GM19023 (cell line): ENCODE measurements at regions not wholly inside any gene's neighbourhood (a gene's known extent, or its start where the extent isn't known, plus 50 kb on each side); places are given as distances from the start of the nearest gene placed in this dataset.

Source experiments
- ATAC-seq: cut with Tn5 transposase; IDR thresholded peaks from one replicate; pipeline ENCODE4 v1.9.1; 2021; ENCODE audit warnings: mild to moderate bottlenecking, moderate library complexity; ENCODE audit not compliant: unreplicated experiment

DNA sequence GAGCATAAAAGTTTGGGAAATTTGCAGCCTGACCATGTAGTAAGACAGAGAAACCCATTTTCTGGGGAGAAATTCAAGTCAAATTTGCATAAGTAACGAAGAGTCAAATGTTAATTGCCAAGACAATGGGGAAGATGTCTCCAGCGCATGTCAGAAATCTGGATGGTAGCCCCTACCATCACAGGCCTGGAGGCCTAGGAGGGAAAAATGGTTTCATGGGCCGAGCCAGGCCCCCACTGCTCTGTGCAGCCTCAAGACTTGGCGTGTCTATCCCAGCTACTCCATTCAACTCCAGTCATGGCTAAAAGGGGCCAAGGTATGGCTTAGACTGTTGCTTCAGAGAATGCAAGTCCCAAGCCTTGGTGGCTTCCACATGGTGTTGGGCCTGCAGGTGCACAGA is 269.8 kb downstream of the RFC3 start:
- no peak for ATAC-seq

DNA sequence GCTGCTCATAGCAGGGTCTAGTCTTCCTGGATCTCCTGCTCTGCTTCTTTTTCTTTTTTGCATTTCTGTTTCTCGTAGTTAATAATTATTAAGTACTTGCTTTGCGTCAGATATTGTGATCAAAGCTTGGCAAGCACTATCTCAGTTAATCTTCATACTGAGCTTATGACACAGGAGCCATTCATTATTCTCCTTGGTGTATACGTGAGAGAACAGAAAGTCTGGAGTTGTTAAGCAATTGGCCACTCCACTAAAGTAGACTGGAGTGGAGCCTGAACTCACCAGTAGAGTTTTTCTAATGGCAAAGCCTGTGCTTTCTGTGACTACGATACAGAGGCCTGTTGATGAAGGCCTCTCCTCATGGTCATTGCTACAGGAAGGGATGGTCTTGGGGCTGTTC is 285.9 kb downstream of the RFC3 start:
- ATAC-seq = no peak

DNA sequence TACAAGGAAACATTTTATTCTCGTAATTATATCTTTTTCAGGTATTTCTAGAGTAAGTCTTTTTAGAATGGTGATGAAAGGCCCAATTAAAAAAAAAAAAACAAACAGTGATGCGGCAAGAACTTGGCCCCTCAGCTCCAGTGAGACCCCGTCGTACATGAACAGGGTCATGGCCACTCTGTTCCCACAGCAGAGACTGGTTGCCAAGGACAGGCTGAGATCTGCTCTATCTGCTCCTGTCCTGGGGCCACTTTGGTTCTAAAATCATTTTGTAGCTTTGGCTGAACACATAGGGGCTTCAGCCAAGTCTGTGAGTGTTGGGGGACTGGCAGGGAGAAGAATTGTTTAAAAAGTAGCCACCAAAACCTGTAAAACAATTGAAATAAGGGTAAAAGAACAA is 286.9 kb downstream of the RFC3 start:
- ATAC-seq = no peak

DNA sequence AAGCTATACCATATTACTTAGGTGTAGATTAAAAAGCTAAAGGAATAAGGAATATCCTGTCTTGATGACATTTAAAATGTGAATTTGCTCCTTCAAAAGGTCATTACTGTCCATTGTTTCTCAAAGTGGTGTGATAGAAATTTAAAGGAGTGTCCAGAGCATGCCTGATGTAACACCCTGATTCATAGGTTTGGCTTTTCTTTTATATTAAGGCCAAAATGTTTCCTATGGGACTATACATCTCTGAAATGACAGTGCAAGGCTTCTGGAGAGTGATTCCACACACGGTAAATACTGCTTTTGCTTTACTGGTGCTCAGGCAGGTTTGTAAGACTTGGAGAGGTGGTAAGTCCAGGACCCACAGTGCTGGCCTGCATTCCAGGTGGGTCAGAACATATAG is 289.9 kb downstream of the RFC3 start:
- no peak for ATAC-seq

DNA sequence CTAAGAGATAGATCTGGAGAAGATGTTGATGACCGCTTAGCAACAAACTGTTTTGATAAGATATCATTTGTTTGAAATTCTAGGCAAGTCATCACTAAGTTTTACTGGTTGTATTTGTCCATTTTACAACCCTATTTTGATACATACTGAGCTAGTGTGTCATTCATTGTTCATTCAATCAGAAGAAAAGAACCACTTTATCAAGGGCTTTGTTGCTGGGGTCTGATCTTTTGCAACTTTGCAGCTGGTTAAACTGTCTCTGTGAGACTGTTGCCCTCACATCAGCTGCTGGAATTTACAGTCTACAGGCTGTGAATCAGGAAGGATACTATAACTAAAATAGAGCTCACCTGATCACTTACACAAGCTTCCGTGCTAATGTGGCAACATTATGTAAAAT is 290.5 kb downstream of the RFC3 start:
- no peak for ATAC-seq

DNA sequence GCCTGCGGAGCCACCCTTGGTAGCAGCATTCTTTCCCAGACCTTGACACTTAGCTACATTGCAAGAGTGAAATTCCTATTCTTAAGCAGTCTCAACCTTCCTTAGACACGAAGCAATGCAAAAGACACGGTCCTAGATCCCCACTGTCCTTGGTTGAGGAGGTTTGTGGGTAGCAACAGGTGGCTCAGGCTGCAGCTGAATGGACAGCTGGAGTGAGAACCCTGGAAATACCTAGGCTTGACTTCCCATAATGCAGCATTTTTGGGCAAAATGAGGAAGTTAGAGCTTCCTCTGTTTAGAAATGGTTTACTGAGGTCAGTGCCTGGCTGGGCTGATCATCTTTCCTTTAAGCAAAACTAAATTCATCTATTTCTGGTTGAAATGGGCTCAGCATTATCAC is 296.6 kb downstream of the RFC3 start:
- ATAC-seq = no peak

DNA sequence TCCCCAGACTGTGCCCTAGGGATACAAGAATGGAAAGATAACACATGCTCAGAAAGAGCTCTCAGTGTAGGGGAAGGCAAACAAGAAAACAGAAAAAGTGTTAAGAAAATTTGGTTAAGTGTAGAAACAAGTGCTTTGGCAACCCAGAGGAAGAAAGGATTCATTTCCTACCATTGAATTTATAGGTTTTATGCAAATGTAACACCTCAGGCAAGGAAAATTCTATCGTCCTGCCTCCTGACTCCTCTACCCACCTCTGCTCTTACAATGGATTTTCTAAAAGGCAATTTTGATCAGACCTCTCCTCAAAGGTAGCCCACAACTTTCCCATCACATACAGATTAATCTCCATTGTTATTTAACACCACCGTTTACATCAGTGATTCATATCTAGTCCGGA is 298.7 kb downstream of the RFC3 start:
- no peak for ATAC-seq

DNA sequence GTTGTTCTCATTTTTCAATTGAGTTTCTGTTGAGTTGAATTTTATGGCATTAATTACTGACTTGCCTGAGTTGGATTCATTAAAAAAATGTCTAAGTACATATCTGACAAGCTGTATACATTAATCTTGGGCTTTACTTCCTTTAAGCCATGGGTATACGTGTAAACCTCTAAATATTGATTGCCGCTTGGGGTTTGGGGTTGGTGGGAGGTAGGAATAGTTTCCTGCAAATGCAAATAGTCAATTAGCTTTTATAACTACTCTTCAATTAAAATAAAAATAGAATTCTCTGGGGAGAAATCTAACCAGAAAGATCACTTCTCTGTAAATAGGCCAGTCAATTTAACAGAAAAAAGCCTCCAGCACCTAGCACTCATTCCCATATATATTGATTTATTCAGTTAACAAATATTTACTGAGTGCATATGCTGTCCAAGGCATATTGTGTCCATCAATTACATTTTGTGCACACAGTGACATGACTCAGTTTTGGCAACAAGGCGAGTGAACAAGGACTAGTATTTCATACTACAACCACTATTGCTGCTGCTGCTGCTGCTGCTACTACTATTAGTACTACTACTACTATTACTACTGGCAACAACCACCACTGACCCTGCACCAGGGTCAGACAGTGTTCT is 306.8 kb downstream of the RFC3 start:
- no peak for ATAC-seq

DNA sequence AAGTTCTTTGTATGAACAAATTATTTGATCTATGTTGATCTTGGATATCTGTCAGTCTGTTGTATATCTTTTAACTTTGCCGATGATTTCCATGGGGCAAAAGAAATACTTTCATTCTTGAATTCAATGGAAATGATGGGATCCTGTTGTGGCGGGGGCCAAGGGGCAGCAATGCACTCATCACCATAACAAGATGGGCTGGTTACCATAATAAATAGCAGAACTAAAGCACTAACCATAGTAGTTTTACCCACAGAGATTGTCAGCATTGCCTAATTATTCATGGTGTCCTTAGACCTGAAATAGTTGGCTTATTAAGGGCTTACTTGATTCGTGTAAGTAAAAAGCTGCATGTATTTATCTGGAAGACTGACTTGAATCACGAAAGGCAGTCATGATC is 309.6 kb downstream of the RFC3 start:
- no peak for ATAC-seq

DNA sequence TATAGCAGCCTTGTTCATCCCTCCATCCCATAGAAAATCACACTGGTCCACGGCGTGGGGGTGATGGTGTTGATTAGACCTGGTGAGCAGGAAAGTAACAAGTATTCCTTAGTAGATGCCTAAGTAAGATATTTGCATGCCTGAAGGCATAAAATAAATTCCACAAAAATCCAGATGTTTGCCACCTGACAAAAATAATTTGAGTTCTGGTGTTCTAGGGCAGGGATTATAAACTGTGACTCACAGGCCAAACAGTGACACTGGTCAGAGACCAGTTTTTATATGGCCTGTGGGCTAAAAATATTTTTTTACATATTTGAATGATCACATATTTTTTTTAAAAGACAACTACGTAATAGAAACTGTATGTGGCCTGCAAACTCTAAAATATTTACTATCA is 310.7 kb downstream of the RFC3 start:
- no peak for ATAC-seq

DNA sequence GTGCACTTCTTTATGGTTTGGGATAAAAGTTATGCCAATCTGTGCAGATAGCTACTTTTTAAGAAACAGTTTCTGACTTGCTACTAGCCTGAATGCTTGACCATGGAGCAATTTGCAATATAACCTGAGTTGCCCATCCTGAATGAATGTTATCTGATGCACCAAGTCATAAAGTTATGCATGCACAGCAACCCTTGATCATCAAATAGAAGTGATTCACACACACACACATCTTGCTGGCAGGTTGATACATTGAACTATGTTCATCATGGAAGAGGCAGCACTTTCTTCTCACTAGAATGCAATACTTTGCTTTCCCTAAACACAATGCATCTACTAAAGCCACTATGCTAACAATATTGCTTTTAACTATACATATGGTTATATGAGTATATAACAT is 311.5 kb downstream of the RFC3 start:
- ATAC-seq = no peak

DNA sequence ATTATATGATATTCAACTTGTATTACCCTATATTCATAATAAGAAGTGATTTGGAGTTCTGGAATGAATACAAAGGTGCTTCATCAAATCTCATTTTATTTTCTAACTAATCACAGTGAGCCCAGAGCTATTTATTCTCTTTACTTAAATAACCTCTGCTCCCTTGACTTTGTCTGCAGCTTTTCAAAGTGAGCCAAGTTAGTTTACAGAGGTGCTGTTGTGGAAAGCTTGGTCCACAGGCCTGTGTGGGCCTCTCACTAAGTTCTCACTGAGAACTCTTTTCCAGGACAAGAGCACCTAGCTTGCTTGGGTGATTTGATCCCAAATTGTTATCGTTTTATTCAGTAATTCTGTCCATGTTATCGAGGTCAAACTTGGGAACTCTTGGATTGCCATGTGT is 319.3 kb downstream of the RFC3 start:
- ATAC-seq = no peak

DNA sequence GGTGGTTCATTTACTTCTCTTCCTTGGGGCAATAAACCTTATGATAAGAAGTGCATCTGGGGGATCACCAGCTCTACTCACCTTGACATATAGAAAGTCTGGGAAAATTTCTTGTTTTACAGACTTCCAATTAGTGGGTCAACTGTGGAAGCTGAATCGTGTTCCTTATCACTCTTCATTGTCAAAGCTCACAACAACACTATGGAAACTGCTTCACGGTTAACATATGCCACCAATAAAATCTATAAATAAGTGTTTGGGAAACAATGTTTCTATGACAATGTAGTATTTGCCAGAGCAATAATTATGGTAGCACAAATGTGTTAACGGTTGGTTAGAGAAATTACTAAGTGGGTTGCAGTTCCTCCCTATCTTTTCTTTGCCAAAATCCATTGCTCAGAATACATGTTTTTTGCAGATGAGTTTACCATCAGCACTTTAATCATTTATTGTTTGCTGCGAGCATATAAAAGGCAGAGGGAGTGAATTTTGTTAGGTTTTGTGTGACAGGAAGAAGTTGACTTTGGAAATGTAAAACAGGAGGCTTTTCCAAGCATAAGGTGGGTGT is 321.8 kb downstream of the RFC3 start:
- ATAC-seq = no peak

DNA sequence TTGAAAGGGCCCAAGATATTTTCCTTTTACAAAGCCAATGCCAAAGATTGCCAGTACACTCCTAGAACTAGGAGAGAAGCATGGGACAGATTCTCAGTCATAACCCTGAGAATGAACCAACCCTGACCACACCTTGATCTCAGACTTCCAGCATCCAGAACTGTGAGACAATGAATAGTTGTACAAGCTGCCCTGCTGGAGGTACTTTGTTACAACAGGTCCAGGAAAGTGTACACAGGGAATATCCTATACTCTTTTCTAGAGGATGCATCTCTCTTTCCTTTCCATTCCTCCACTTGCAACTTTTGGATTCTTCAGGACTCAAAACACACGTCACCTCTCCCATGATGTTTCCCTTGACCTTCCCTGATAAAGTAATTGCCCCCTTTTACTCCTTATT is 325.7 kb downstream of the RFC3 start:
- ATAC-seq = no peak

DNA sequence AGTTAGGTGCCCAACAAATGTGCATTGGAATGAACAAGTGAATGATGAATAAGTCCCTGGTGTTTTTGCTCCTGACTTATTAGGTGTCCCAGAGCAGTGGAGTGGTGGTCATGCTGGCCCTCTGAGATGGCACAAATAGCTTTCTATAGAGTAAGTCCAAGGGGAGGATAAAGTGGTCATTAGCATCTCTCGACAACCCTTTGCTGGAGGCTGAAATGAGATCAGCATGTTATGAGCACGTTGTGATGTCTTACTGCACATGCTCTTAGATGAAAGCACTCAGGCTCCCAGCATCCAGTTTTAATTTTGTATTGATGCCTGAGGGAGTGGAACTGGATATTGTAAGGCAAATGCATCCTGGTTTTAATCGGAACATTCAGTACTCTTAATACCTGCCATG is 326.2 kb downstream of the RFC3 start:
- ATAC-seq = no peak

DNA sequence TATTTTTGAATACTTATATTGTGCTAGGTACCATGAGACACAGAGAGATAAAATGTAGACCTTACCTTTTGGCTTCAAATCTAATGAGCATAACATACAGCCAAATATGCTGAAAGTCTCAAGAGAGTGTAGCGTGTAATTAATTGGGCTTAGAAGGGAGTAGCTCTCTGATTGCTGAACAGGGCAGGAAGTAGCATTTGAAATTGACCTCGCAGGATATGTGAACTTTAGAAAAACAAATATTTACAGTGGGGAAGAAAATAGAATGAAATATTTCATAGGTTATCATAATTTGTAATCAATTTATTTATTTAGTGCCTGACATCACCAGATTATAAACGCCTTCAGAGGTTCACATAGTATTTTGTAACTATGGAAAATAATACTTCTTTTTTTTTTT is 327.1 kb downstream of the RFC3 start:
- ATAC-seq = no peak

DNA sequence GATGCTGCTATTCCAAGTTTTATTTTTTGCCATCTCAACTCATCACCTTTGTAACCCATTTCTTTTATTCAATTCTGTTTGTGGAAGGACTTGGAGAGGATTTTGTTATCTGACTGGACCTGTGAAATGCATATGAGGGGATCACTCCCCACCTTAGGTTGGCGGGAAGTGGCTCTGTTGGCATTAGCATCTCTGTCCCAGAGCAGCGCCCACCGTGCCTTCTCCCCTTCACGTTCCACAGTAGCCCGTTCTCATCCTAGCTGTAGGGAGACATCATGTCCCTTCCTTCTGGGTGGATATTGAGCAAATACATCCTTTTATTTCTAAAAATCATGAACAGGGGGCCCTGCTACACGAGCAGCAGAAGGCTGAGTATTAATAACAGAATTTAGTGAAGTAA is 330.4 kb downstream of the RFC3 start:
- no peak for ATAC-seq

DNA sequence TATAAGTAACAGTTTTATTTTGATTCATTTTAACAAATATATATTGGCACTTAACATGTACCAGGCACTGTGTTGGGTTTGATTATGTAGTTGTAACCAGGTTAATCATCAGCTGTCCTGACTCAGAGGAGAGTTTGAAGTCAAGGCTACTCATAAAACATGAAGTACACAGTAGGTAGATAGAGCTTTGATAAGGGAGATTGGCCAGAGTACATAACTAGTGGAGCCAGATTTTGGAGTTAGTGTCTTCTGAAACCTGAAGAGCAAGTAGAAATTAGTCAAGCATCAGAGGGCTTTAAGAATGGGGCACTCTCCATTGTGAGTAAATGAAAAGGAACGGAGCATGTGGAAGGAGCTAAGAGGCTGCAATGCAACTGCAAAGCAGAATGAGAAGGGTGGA is 333.9 kb downstream of the RFC3 start:
- no peak for ATAC-seq

DNA sequence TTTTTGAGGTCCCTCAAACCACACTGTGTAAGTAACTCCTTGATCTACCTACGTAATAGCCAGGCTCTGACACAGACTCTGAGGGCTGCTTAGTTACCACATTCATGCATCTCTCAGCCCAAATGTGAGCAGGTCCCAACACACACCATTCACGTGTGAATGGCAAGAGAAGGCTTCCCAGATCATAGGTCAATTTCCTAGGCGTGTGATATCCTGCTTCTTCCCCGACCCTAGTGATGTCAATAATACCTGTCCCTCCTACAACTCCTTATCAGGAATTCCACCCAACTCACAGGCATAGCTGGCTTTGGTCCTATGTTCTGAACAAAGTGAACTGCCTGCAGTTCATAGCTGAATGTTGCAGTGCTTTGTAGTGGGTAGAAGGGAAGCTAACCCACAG is 334.5 kb downstream of the RFC3 start:
- no peak for ATAC-seq

DNA sequence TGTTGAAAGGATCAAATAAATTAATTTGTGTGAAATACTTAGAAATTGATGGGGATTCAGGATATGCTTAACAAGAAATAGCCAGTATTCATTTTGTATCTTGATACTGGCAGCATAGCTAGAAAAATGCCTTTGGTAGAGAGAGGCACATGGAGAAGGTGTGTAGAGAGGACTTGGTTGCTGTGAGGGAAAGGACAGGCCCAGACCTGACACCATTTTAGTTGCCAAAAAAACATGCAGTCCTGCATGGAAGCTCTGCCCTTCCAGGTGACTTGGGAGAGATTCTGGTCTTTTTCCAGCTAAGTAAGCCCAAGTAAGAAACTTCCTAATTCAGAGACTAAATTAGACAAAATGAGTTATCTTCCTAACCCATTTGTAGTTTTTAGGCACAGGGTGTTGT is 335.0 kb downstream of the RFC3 start:
- no peak for ATAC-seq

DNA sequence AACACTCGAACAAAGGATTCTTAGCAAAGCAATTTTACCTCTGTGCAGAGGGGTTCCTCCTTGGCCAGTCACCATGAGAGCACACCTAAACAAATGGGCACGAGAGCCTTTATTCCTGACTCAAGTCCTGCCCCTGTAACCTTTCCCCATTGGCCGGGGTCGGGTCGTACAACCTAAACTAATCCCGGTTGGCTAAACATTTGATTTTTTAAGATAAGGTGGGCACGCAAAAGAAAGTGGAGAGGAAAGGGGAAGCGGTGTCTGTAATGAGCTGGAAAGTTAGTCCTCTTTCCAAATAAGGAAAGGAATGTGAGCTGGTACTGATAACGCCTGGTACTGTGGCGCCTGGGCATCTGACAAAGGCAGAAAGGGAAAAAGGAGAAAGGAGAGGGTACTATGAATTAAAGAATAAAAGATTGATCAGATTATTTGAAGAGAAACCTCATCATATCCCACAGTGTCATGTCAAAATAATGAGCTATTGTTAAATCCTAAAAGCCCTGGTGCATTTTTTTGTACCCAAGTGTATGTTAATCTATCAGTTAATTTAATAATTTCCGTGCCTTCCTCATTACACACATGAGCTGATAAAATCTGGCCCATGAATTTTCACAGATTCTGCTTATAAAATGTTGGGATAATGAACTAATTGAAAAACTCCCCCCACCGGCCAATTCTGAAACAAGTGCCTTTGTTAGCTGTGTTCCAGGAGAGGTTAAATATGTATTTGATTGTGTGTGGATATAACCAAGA is 335.7 kb downstream of the RFC3 start:
- ATAC-seq = no peak

DNA sequence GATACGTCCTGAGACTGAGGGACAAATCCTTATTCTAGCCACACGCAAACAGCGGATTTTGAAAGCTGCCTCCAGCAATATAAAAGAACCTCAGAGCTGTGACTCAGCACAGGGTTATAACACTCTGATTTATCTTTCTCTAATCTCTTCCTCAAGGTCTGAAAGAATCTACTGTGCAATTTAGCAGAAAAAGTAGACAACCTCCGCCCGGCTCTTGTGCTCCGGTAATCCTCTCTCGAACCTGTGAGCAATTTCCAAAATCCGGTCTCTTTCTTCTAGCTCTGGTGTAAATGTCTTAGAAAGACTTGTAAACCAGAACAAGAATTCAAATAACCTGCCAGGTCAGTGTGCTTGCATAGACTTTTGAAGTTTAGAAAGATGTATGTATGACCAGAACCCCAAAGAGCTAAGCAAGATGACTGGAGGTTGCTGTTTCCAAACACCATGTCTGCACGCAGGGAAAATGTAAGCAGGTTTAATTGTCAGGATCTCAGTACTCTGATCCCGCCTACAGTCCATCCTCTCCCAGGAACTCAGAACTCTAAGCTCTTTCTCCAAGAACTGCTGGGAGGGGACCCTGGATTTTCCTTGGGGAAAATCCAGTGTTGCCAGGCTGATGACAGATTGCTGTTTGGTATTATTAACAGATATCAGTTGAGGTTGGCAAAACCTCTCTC is 338.1 kb downstream of the RFC3 start:
- no peak for ATAC-seq
